ENCODE measurements at regions not wholly inside any gene's neighbourhood (a gene's known extent, or its start where the extent isn't known, plus 50 kb on each side); places are given as distances from the start of the nearest gene placed in this dataset.

GRCh38 chr15:31179693-31180092, 78.2 kb upstream of the TRPM1 start:
- ATAC-seq (no peak), DNase-seq (no peak)
- H3K4me1 ChIP-seq (ENCODE audit: low read depth): no peaks in the 10 kb centered on the region
- TF ChIP-seq, protein P1, sequence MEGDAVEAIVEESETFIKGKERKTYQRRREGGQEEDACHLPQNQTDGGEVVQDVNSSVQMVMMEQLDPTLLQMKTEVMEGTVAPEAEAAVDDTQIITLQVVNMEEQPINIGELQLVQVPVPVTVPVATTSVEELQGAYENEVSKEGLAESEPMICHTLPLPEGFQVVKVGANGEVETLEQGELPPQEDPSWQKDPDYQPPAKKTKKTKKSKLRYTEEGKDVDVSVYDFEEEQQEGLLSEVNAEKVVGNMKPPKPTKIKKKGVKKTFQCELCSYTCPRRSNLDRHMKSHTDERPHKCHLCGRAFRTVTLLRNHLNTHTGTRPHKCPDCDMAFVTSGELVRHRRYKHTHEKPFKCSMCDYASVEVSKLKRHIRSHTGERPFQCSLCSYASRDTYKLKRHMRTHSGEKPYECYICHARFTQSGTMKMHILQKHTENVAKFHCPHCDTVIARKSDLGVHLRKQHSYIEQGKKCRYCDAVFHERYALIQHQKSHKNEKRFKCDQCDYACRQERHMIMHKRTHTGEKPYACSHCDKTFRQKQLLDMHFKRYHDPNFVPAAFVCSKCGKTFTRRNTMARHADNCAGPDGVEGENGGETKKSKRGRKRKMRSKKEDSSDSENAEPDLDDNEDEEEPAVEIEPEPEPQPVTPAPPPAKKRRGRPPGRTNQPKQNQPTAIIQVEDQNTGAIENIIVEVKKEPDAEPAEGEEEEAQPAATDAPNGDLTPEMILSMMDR (IDR thresholded peaks at IDR 0.05): no peak
- no peaks in the 10 kb centered on the region for H3K36me3 ChIP-seq (ENCODE audit: low read depth)
- peaks cover 3% of the 10 kb centered on the region for H3K9me3 ChIP-seq
- intact Hi-C loops (cut with DNase I, micrococcal nuclease): no loop called here
- H3K4me3 ChIP-seq: no peak overlapping the region

- Histone ChIP-seq H3K36me3 (ENCODE audit: low read depth) (no peaks in the 10 kb centered on the region), H3K4me3 (no peak overlapping the region), H3K4me1 (ENCODE audit: low read depth) (no peaks in the 10 kb centered on the region), H3K9me3 (peaks cover 7% of the 10 kb centered on the region)
- no peak for ATAC-seq
- intact Hi-C loops (cut with DNase I, micrococcal nuclease): no loop called here
- TF ChIP-seq, protein P1 (IDR thresholded peaks at IDR 0.05): no peak
- no peak for DNase-seq
Observed at GRCh38 chr15:31193291-31193690, 91.8 kb upstream of the TRPM1 start.

DNA sequence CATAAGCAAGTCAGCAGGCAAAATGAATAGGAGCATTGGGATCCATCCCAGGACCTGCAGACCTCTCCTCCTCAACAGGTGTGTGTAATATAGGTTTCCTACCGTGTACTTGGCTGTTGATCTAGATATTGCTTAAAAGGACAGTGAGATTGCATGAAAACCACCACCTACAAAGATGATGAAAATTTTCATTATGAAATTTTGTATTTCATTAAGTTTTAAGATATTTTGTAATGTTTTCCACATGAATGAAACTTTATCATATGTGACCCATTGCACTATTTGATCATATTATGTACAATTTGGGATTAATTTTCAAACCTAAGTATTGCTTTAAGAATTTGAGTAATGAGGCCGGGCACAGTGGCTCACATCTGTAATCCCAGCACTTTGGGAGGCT, 94.3 kb upstream of the TRPM1 start:
- DNase-seq (no peak), ATAC-seq (no peak)
- no peaks in the 10 kb centered on the region for H3K36me3 ChIP-seq (ENCODE audit: low read depth)
- no peaks in the 10 kb centered on the region for H3K4me1 ChIP-seq (ENCODE audit: low read depth)
- no peak overlapping the region for H3K4me3 ChIP-seq
- H3K9me3 ChIP-seq: no peaks in the 10 kb centered on the region
- TF ChIP-seq, protein P1 (IDR thresholded peaks at IDR 0.05): no peak
- intact Hi-C loops (cut with DNase I, micrococcal nuclease): no loop called here

DNA sequence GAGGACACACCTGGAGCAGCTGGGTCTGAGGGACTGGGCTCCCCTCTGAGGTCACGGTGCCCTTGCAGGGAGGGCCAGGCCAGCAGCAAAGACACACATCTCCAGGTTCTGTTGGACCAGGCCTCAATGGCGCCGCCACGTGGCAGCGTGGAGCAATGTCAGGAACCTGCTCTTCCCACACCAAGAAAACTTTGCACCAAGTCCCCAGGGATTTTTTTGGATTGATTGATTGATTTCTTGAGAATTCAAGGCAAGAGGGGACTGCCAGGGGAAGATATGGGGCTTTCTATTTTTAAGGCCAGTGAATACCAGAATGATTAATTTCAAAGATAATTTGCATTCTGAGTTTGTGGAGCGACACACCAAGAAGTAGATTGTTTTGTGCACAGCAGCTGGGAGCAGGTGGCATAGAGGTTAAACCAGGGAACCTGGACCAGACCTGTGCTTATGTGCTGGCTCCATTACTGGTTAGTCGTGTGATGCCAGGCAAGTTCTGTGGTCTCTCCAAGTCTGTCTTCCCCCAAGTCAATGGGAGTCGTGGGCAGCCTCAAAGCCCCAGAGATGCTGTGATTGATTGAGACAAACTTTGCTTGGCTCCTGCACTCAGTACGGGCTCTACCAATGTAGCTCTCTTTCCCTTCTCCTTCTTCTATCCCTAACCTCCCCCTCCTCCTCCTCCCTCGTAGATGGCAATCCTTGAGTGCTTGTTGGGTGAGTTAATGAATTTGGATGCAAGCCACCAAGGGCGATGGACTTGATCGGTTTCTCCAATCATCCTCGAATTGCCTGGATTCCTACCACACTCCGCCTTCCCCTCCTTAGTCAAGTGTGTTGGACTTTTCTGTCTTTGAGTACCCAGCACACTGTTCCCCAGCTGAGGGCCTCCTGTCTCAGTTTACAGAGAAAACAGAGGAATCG, 96.2 kb upstream of the TRPM1 start:
- intact Hi-C loops (cut with DNase I, micrococcal nuclease): no loop called here
- Histone ChIP-seq H3K4me3 (no peak overlapping the region), H3K36me3 (ENCODE audit: low read depth) (no peaks in the 10 kb centered on the region), H3K4me1 (ENCODE audit: low read depth) (no peaks in the 10 kb centered on the region), H3K9me3 (no peaks in the 10 kb centered on the region)
- ATAC-seq (peak; percentile 74), DNase-seq (peak; percentile 43 to 72 (median 65))
- TF ChIP-seq, protein P1 (IDR thresholded peaks at IDR 0.05): peak; percentile 64

DNA sequence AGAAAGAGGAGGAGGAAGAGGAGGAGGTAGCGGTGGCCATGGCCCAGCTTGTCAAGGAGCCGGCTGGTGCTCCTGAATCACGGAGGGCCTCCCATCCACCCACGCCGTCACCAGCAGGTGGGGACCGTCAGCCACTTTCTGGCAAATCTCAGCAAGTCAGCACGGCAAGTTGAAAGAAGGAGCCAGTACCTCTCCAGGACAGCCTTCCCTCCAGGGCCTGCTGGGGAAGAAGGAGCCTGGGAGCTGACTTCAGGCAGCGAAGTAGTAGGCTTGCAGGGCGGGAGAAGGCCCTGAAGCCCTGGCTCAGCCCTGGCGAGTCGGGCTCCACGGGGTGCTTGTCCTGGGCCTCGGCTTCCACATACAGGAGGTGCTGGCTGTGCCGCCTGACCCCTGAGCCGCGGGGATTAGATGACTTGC, 99.2 kb upstream of the TRPM1 start:
- TF ChIP-seq, protein P1 (IDR thresholded peaks at IDR 0.05): no peak
- no peaks in the 10 kb centered on the region for H3K36me3 ChIP-seq (ENCODE audit: low read depth)
- no peaks in the 10 kb centered on the region for H3K9me3 ChIP-seq
- intact Hi-C loops (cut with DNase I, micrococcal nuclease): loop anchor here in 1 of 2 donors (10.0 kb wide), 1 partner anchor 284 kb away; no protein-coding TSS in a partner anchor
- ATAC-seq: peak; percentile 77
- H3K4me3 ChIP-seq: no peak overlapping the region
- no peaks in the 10 kb centered on the region for H3K4me1 ChIP-seq (ENCODE audit: low read depth)
- DNase-seq: peak; percentile 65 to 88 (median 77)

Data from mucosa of descending colon (tissue), 3 donors.